ENCODE measurements at regions not wholly inside any gene's neighbourhood (a gene's known extent, or its start where the extent isn't known, plus 50 kb on each side); places are given as distances from the start of the nearest gene placed in this dataset.

DNA sequence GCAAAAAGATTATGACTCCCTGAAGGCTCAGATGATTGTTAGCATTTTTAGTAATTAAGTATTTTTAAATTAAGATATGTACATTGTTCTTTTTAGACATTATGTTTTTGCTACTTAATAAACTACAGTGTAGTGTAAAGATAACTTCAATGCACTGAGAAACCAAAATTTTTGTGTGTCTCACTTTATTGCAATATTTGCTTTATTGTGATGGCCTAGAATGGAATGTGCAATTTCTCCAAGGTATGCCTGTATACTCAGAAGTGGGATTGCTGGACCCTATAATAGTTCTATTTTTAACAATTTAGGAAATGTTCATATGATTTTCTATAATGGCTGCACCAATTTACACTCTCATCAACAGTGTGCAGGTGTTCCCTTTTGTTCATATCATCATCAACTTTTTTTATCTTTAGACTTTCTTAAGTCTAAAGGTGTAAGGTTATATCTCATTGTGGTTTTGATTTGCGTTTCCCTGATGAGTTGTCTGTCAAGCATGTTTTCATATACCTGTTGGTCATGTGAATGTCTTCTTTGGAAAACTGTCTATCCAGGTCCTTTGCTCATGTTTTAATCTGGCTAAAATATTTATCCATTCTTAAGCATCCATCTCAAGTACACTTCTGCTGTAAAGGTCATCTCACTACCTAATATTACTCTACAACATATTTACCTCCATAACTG, 1323.5 kb upstream of the LRRTM3 start:
- Histone ChIP-seq H3K4me1 (ENCODE audit: insufficient read depth) (no peaks in the 10 kb centered on the region), H3K36me3 (replicated peaks; ENCODE audit: insufficient read depth, low read depth) (no peaks in the 10 kb centered on the region), H3K27me3 (no peaks in the 10 kb centered on the region), H4K20me1 (ENCODE audit: insufficient read depth, poor library complexity, severe bottlenecking) (no peaks in the 10 kb centered on the region), H3K27ac (no peak overlapping the region), H2AFZ (no peak overlapping the region), H3K9me3 (ENCODE audit: low read depth) (no peaks in the 10 kb centered on the region), H3K4me2 (no peak overlapping the region), H3K4me3 (no peak overlapping the region), H3K79me2 (no peaks in the 10 kb centered on the region), H3K9me2 (replicated peaks; ENCODE audit: insufficient read depth) (no peaks in the 10 kb centered on the region)
- 92% methylated on average over 1 of the region's 1 CpG for WGBS (ENCODE audit: low lambda C conversion rate, missing lambda C conversion rate)
- TF ChIP-seq EZH2 (IDR thresholded peaks at IDR 0.05; ENCODE audit: borderline replicate concordance) = no peak
- TF ChIP-seq, protein P1, sequence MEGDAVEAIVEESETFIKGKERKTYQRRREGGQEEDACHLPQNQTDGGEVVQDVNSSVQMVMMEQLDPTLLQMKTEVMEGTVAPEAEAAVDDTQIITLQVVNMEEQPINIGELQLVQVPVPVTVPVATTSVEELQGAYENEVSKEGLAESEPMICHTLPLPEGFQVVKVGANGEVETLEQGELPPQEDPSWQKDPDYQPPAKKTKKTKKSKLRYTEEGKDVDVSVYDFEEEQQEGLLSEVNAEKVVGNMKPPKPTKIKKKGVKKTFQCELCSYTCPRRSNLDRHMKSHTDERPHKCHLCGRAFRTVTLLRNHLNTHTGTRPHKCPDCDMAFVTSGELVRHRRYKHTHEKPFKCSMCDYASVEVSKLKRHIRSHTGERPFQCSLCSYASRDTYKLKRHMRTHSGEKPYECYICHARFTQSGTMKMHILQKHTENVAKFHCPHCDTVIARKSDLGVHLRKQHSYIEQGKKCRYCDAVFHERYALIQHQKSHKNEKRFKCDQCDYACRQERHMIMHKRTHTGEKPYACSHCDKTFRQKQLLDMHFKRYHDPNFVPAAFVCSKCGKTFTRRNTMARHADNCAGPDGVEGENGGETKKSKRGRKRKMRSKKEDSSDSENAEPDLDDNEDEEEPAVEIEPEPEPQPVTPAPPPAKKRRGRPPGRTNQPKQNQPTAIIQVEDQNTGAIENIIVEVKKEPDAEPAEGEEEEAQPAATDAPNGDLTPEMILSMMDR (IDR thresholded peaks at IDR 0.05; ENCODE audit: poor library complexity) = no peak
- TF ChIP-seq EZH2phosphoT487 (IDR thresholded peaks at IDR 0.05; ENCODE audit: low read depth, severe bottlenecking, unreplicated experiment) = no peak
- DNase-seq (ENCODE audit: low spot score) = no peak

DNA sequence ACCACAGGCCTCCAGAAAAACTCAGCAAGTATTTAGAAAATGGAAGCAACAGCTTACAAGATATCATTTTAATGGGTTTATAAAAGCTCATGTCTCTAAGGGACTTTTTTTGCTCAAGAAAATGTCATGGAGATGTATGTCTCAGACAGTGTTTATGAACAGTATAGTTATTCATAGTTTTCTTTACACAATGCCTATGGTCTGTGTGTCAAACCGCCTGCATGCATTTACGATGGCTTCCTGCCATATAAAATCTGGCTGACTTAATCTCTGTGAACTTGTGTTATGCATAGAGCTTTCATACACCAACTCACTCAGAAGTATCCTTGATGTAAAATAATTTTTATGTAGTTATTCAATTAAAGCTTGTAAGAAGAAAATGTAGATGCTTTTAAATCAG, 1314.2 kb upstream of the LRRTM3 start:
- H3K27me3 ChIP-seq = no peaks in the 10 kb centered on the region
- TF ChIP-seq, protein P1 (IDR thresholded peaks at IDR 0.05; ENCODE audit: poor library complexity) = no peak
- TF ChIP-seq EZH2phosphoT487 (IDR thresholded peaks at IDR 0.05; ENCODE audit: low read depth, severe bottlenecking, unreplicated experiment) = no peak
- no peak for TF ChIP-seq EZH2 (IDR thresholded peaks at IDR 0.05; ENCODE audit: borderline replicate concordance)
- WGBS (ENCODE audit: low lambda C conversion rate, missing lambda C conversion rate) = 55% methylated on average over 2 of the region's 2 CpGs

GRCh38 chr10:65614956-65615565, 1310.8 kb upstream of the LRRTM3 start:
- Histone ChIP-seq H3K9me3 (ENCODE audit: low read depth) (no peaks in the 10 kb centered on the region), H2AFZ (no peak overlapping the region), H3K27ac (no peak overlapping the region), H3K79me2 (no peaks in the 10 kb centered on the region), H3K4me3 (no peak overlapping the region), H3K4me1 (ENCODE audit: insufficient read depth) (no peaks in the 10 kb centered on the region), H3K27me3 (no peaks in the 10 kb centered on the region), H3K4me2 (no peak overlapping the region), H3K9me2 (replicated peaks; ENCODE audit: insufficient read depth) (no peaks in the 10 kb centered on the region), H3K36me3 (replicated peaks; ENCODE audit: insufficient read depth, low read depth) (no peaks in the 10 kb centered on the region), H4K20me1 (ENCODE audit: insufficient read depth, poor library complexity, severe bottlenecking) (no peaks in the 10 kb centered on the region)
- no peak for DNase-seq (ENCODE audit: low spot score)
- TF ChIP-seq, protein P1 (IDR thresholded peaks at IDR 0.05; ENCODE audit: poor library complexity) = no peak
- TF ChIP-seq EZH2phosphoT487 (IDR thresholded peaks at IDR 0.05; ENCODE audit: low read depth, severe bottlenecking, unreplicated experiment) = no peak
- TF ChIP-seq EZH2 (IDR thresholded peaks at IDR 0.05; ENCODE audit: borderline replicate concordance) = no peak
- WGBS (ENCODE audit: low lambda C conversion rate, missing lambda C conversion rate) = 97% methylated on average over 2 of the region's 2 CpGs

More for the DNA sequence above, 1314.2 kb upstream of the LRRTM3 start:
- Histone ChIP-seq H3K9me3 (ENCODE audit: low read depth) (no peaks in the 10 kb centered on the region), H4K20me1 (ENCODE audit: insufficient read depth, poor library complexity, severe bottlenecking) (no peaks in the 10 kb centered on the region), H3K4me3 (no peak overlapping the region), H3K9me2 (replicated peaks; ENCODE audit: insufficient read depth) (no peaks in the 10 kb centered on the region), H3K79me2 (no peaks in the 10 kb centered on the region), H3K4me2 (no peak overlapping the region), H3K4me1 (ENCODE audit: insufficient read depth) (no peaks in the 10 kb centered on the region), H3K27ac (no peak overlapping the region), H2AFZ (no peak overlapping the region), H3K36me3 (replicated peaks; ENCODE audit: insufficient read depth, low read depth) (no peaks in the 10 kb centered on the region)
- no peak for DNase-seq (ENCODE audit: low spot score)

Measured in hepatocyte (in vitro differentiated cells).